ENCODE measurements at regions not wholly inside any gene's neighbourhood (a gene's known extent, or its start where the extent isn't known, plus 50 kb on each side); places are given as distances from the start of the nearest gene placed in this dataset.

DNA sequence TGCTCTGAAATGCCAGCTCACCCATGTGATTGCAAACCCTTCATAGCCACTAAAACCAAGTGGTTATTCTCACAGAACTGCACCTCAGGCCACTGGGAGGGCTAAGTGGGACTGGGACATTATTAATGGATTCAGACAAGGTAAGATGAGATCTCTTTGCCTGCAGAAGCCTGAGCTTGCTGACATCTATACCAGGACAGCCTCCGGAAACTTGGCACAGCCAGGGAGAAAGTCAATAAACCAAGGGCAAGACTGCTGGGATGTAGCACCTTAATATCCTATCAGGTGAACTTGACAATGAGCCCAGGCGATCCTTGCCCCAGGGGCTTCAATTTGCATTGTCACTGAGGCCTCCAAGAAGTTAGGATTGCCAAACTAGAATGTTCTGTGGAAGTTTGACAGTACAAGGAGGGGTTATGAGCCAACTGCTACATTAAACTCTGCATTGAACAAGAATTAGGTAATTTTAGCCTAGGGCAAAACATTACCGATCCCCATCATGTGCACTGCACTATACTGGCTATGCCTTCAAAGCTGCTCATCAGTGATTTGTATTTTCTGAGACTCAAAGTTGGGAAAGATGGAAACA is 60.1 kb upstream of the RALGAPA2 start:
- TF ChIP-seq, protein P1, sequence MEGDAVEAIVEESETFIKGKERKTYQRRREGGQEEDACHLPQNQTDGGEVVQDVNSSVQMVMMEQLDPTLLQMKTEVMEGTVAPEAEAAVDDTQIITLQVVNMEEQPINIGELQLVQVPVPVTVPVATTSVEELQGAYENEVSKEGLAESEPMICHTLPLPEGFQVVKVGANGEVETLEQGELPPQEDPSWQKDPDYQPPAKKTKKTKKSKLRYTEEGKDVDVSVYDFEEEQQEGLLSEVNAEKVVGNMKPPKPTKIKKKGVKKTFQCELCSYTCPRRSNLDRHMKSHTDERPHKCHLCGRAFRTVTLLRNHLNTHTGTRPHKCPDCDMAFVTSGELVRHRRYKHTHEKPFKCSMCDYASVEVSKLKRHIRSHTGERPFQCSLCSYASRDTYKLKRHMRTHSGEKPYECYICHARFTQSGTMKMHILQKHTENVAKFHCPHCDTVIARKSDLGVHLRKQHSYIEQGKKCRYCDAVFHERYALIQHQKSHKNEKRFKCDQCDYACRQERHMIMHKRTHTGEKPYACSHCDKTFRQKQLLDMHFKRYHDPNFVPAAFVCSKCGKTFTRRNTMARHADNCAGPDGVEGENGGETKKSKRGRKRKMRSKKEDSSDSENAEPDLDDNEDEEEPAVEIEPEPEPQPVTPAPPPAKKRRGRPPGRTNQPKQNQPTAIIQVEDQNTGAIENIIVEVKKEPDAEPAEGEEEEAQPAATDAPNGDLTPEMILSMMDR (IDR thresholded peaks at IDR 0.05), result no peak
- no peak for TF ChIP-seq POLR2A (IDR thresholded peaks at IDR 0.05)

Measured in adrenal gland (tissue), 5 donors.